ENCODE measurements at regions not wholly inside any gene's neighbourhood (a gene's known extent, or its start where the extent isn't known, plus 50 kb on each side); places are given as distances from the start of the nearest gene placed in this dataset.

- WGBS (ENCODE audit: missing lambda C conversion rate), result 35% methylated on average over 3 of the region's 3 CpGs
- no peak for DNase-seq (ENCODE audit: low read depth in 1 of 2, low spot score in 1 of 2)
- FAIRE-seq, result no peak
- ATAC-seq, result no peak
- no peak overlapping the region for H3K4me3 ChIP-seq
- H3K27ac ChIP-seq, result no peak overlapping the region
- TF ChIP-seq RARB (CRISPR knock-in tag; IDR thresholded peaks at IDR 0.05) (no peak), MYC (IDR thresholded peaks at IDR 0.05; ENCODE audit: borderline replicate concordance, low read length) (no peak), FOSL2 (IDR thresholded peaks at IDR 0.05) (no peak), FOSL2 (CRISPR knock-in tag; IDR thresholded peaks at IDR 0.05) (no peak), PHF8 (IDR thresholded peaks at IDR 0.05; ENCODE audit: borderline replicate concordance, low read depth) (no peak), EHMT2 (IDR thresholded peaks at IDR 0.05; ENCODE audit: low read depth) (no peak), ATOH8 (CRISPR knock-in tag; IDR thresholded peaks at IDR 0.05; ENCODE audit: low read depth) (no peak), ZSCAN20 (CRISPR knock-in tag; IDR thresholded peaks at IDR 0.05) (no peak), RFX5 (IDR thresholded peaks at IDR 0.05) (no peak)
- no peak overlapping the region for H3K4me2 ChIP-seq
- no peaks in the 10 kb centered on the region for H3K4me1 ChIP-seq
- ChIA-PET CTCF (interaction anchor here (0.6 kb wide), 2 partner anchors 28 to 957 kb away, joined by 3 read pairs; no protein-coding TSS in a partner anchor), POLR2A (no interaction called here)
- peaks cover 9% of the 10 kb centered on the region for H3K9me3 ChIP-seq
These were observed 149.5 kb upstream of the TSHZ3 start for GRCh38 chr19:31498781-31499180.

- no peaks in the 10 kb centered on the region for H3K4me1 ChIP-seq
- peaks cover 14% of the 10 kb centered on the region for H3K9me3 ChIP-seq
- no peak for DNase-seq (ENCODE audit: low read depth in 1 of 2, low spot score in 1 of 2)
- H3K4me3 ChIP-seq, result no peak overlapping the region
- no peak overlapping the region for H3K27ac ChIP-seq
- ATAC-seq, result no peak
- H3K4me2 ChIP-seq, result no peak overlapping the region
- TF ChIP-seq CHD4 (IDR thresholded peaks at IDR 0.05; ENCODE audit: borderline replicate concordance) (no peak), HOXB5 (CRISPR knock-in tag; IDR thresholded peaks at IDR 0.05) (no peak), ESRRA (IDR thresholded peaks at IDR 0.05; ENCODE audit: borderline replicate concordance, low read length) (no peak), NFE2L2 (conservative IDR thresholded peaks at IDR 0.05; ENCODE audit: low read length) (no peak), NR3C1 (IDR thresholded peaks at IDR 0.05) (no peak), MYC (IDR thresholded peaks at IDR 0.05; ENCODE audit: borderline replicate concordance, low read length) (no peak), ZNF302 (CRISPR knock-in tag; IDR thresholded peaks at IDR 0.05) (no peak), CTCF (IDR thresholded peaks at IDR 0.05) (no peak), HES2 (IDR thresholded peaks at IDR 0.05) (no peak), ELK1 (IDR thresholded peaks at IDR 0.05; ENCODE audit: low read depth, low read length) (no peak), RAD21 (conservative IDR thresholded peaks at IDR 0.05 in 1 of 2, IDR thresholded peaks at IDR 0.05 in 1 of 2) (no peak), TP53 (CRISPR knock-in tag; IDR thresholded peaks at IDR 0.05) (no peak), RARB (CRISPR knock-in tag; IDR thresholded peaks at IDR 0.05) (no peak), KDM1A (IDR thresholded peaks at IDR 0.05; ENCODE audit: low read depth) (no peak), GATA3 (IDR thresholded peaks at IDR 0.05; ENCODE audit: borderline replicate concordance) (no peak), PBX3 (IDR thresholded peaks at IDR 0.05) (no peak)
- FAIRE-seq, result peak; percentile 74
- ChIA-PET CTCF (no interaction called here), POLR2A (no interaction called here)
- WGBS (ENCODE audit: missing lambda C conversion rate), result 15% methylated on average over 8 of the region's 8 CpGs
These were observed 150.3 kb upstream of the TSHZ3 start for GRCh38 chr19:31499281-31500196.

Measured in A549 (cell line).